Esophagus muscularis mucosa (tissue), 3 donors: ENCODE measurements at regions not wholly inside any gene's neighbourhood (a gene's known extent, or its start where the extent isn't known, plus 50 kb on each side); places are given as distances from the start of the nearest gene placed in this dataset.

Experiments
- CTCF ChIP-seq, 3 experiments: fragments of 200-600 bp in 2 of 3; fragments of 450-650 bp in 1 of 3; sonication (generic) in 2 of 3; IDR thresholded peaks; one replicate each; pipeline ENCODE4 v1.5.1; 2017 to 2019; ENCODE audit warnings: antibody characterized with exemption in 3 of 3, mild to moderate bottlenecking in 2 of 3, moderate library complexity in 1 of 3
- POLR2A ChIP-seq: fragments of 450-650 bp; IDR thresholded peaks from one replicate; pipeline ENCODE4 v1.6.1; 2017; ENCODE audit warnings: antibody characterized with exemption, moderate library complexity, mild to moderate bottlenecking, low read depth

DNA sequence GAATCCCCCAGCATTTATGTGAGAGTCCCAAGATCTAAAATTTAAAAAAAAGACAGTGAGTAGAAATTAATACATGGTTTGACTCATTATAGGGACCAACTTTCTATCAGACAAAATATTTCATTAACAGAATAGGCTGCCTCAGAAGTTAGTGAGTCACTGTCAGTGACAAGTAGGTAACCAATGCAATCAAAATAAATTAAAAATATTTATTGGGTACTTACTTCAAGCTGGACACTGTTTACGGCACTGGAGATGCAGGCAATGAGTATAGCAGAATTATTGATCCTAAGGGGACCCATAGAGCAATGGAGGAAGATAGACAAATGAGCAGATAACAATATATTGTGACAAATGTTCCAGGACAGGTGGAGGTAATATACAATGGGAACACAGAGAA, 135.6 kb upstream of the BCL6 start:
- no peak for TF ChIP-seq CTCF (IDR thresholded peaks at IDR 0.05)
- TF ChIP-seq POLR2A: no peak
